SU-DHL-6 (cell line): ENCODE measurements at regions not wholly inside any gene's neighbourhood (a gene's known extent, or its start where the extent isn't known, plus 50 kb on each side); places are given as distances from the start of the nearest gene placed in this dataset.
"Not testable (repeated sequence)": the region's sequence is repeated elsewhere in the genome, so short reads cannot be mapped to it uniquely, and the experiment has no call there.

ENCODE experiments used
- CTCF ChIP-seq: fragments of 200-600 bp; sonication (generic); IDR thresholded peaks from one replicate; pipeline ENCODE4 v1.5.1; 2017; ENCODE audit warnings: antibody characterized with exemption, mild to moderate bottlenecking, low read length, moderate library complexity; ENCODE audit not compliant: insufficient read depth, poor library complexity, severe bottlenecking
- EZH2phosphoT487 ChIP-seq: fragments of 200-600 bp; sonication (generic), shearing (Covaris generic); conservative IDR thresholded peaks from 2 replicates; pipeline ENCODE4 v1.6.1; 2018; ENCODE audit warnings: mild to moderate bottlenecking, antibody characterized with exemption, low read length, moderate library complexity, mixed read lengths

- not testable (repeated sequence) for TF ChIP-seq CTCF, EZH2phosphoT487
These were observed 223.7 kb downstream of the LRRK2 start for GRCh38 chr12:40448523-40448922.
